GM19463 (cell line): ENCODE measurements at regions not wholly inside any gene's neighbourhood (a gene's known extent, or its start where the extent isn't known, plus 50 kb on each side); places are given as distances from the start of the nearest gene placed in this dataset.
"Not testable (repeated sequence)": the region's sequence is repeated elsewhere in the genome, so short reads cannot be mapped to it uniquely, and the experiment has no call there.

Experiments
- ATAC-seq: cut with Tn5 transposase; IDR thresholded peaks from one replicate; pipeline ENCODE4 v1.9.1; 2021; ENCODE audit warnings: mild to moderate bottlenecking, moderate library complexity; ENCODE audit not compliant: unreplicated experiment

DNA sequence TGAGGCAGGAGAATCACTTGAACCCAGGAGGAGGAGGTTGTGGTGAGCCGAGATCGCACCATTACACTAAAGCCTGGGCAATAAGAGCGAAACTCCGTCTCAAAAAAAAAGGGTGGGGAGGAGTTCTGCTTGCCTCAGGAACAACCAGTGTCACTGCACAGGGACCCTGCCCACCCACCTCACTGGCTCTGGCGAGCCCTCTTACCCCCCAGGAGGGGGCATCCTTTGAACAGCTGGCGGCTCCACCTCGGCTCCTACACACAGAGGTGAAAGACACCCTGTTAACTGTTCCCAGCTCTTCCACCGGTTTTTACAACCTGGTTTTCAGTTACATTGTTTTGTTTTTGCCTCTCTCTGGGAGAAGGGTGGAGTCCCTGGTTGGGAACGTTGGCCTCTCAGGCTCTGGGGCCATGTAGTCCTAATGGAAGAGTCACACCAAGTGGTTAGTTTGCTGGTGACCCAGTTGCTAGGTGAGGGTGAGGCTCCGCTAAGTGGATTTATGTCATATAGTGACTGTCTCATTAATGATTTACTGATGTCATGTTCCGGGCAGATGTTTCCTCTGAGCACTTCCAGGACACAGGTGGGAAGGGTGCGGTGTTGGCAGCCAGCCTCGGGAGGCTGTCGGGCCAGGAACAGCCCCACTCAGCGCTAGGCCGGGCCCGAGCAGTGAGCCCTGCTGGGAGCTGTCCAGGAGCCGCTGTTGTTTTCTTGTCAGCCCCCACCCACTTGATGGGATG lies 120.6 kb upstream of the TPTE start:
- ATAC-seq = not testable (repeated sequence)

DNA sequence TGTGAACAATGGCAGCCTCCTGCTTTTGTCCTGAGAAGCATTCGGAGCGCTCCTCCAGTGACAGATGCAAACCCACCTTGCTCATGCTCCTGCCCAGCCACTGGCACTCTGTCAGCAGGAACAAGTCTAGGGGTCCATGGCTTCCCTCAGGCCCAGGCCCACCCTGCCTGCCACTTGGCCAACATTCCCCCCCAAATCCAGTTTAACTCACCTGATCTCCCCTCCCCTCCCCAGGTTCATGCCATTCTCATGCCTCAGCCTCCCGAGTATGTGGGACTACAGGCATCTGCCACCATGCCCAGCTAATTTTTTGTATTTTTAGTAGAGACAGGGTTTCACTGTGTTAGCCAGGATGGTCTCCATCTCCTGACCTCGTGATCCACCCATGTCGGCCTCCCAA lies 118.9 kb upstream of the TPTE start:
- ATAC-seq = not testable (repeated sequence)

GRCh38 chr21:10405331-10405730 lies 116.1 kb upstream of the TPTE start:
- ATAC-seq = not testable (repeated sequence)

DNA sequence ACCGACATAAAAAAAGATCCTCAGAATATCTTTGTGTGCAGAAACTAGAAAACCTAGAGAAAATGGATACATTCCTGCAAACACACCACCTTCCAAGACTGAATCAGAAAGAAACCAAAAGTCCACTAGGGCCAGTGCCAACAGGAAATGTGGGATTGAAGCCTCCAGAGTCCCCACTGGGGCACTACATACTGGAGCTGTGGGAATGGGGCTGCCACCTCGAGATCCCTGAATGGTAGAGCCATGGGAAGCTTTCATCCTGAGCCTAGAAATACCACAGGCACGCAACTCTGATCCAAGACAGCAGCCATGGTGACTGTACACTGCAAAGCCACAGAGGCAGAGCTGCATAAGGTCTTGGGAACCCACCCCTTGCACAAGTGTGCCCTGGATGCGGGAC lies 111.6 kb upstream of the TPTE start:
- not testable (repeated sequence) for ATAC-seq

DNA sequence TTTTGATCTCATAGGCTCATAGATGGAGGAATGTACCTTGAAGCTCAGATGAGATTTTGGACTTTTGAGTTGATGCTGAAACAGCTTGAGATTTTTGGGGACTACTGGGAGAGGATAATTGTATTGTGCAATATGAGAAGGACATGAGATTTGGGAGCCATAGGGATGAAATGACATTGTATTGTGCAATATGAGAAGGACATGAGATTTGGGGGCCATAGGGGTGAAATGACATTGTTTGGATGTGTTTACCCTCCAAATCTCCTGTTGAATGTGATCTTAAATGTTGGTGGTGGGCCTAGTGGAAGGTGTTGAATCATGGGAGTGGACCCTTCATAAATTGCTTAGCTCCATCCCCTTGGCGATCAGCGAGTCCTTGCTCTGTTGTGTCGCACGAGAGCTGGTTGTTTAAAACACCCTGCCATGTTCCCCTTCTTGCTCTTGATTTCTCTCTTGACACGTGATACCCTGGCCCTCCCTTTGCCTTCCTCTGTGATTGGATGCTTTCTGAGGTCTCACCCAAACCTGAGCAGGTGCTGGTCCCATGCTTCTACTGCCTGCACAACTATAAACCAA lies 110.9 kb upstream of the TPTE start:
- not testable (repeated sequence) for ATAC-seq

DNA sequence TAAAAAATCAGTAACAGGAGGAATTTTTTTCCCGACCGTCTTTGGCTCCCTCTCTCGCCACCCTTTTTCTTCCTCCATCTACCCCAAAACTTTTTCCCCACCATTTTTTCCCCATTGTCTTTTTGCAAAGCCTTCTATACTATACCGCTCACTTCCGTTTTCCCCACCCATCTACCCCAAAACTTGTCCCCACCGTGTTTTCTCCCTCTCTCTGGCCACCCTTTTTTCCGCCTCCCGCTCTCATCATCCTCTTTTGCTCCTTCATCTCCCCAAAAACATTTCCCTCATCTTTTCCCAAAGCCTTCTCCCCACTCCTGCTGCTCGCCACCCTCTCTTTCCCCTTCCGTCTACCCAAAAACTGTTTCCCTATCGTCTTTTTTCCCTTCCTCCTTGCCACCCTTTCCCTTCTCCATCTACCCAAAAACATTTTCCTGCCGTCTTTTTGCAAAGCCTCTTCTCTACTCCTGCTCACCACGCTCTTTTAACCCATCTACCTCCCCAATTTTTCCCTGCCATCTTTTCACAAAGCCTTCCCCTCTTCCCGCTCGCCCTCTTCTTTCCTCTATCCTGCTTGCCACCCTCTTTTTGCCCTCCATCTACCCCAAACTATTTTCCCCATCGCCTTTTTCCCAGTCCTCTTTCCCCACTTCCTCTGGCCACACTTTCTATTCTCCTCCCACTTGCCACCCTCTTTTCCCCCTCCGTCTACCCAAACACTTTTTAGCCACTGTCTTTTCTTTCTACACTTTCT lies 109.4 kb upstream of the TPTE start:
- not testable (repeated sequence) for ATAC-seq

GRCh38 chr21:10412928-10413246 lies 108.5 kb upstream of the TPTE start:
- ATAC-seq = not testable (repeated sequence)

DNA sequence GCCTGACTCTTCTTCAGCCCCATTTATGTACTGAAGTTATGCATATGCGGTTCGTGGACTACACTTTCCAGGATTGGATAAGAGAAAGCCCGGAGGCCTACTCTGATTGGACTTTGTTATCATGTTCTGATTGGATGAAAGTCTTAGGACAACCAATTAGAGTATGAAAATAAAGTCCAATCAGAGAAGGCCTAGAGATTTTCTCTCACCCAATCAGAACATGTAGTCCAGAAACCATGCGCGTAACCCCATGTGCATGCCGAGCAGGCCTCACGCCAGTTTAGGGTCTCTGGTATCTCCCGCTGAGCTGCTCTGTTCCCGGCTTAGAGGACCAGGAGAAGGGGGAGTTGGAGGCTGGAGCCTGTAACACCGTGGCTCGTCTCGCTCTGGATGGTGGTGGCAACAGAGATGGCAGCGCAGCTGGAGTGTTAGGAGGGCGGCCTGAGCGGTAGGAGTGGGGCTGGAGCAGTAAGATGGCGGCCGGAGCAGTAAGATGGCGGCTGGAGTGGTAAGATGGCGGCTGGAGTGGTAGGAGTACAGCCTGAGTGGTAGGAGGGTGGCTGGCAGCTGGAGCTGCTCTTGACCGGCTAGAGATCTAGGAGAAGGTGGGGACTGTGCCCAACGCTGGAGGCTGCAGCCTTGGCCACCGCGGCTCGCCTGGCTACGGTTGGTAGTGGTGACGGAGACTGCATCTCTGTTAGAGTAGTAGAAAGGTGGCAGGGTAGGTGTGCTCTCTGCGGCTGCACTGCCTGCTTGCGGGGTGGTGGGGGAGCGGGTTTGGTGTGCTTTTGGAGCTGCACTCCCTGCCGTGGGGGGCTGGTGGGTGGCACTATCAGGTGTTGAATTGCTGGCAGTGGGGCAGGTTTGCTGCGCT lies 107.9 kb upstream of the TPTE start:
- ATAC-seq = not testable (repeated sequence)

GRCh38 chr21:10414121-10414924 lies 107.1 kb upstream of the TPTE start:
- not testable (repeated sequence) for ATAC-seq

- ATAC-seq = not testable (repeated sequence)
Observed at GRCh38 chr21:10414925-10415254, 106.5 kb upstream of the TPTE start.

DNA sequence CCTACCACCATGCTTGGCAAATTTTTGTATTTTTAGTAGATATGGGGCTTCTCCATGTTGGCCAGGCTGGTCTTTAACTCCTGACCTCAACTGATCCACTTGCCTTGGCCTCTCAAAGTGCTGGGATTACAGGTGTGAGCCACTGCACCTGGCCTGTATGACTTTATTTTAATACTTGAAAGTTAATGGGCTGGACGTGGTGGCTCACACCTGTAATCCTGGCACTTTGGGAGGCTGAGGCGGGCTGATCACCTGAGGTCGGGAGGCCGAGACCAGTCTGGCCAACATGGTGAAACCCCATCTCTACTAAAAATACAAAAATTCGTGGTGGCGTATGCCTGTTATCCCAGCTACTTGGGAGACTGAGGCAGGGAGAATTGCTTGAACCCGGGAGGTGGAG lies 105.9 kb upstream of the TPTE start:
- not testable (repeated sequence) for ATAC-seq

GRCh38 chr21:10415859-10416258 lies 105.5 kb upstream of the TPTE start:
- ATAC-seq = not testable (repeated sequence)

DNA sequence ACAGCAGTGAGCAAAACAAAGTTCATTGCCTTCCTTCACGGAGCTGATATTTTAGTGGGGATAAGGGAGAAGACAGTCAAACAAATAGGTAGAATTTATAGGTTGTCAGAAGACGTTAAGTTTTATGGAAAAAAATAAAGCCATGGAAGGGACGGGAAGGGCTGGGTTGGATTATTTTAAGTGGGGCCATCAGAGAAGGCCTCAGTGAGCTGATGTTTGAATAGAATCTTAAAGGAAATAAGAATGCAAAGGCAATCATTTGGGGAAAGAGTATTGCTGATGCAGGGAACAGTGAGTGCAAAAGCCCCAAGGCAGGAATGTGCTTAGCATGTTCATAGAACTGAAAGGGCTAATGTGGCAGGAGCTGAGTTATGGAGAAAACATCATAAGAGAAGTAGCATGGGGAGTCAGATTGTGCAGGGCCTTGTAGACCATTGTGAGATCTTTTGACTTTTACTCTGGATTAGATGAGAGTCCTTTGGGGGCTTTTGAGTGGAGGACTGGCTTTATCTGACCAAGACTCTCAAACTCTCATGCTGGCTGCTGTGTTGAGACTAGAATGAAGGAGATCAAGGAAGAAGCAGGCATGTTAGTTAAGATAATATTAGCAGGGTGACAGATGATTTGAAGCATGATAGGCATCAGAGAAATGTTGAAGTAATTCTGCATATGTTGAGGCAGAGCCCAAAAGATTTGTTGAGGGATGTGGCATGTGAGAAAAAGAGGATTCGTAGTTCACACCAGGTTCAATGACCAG lies 104.5 kb upstream of the TPTE start:
- ATAC-seq = not testable (repeated sequence)

DNA sequence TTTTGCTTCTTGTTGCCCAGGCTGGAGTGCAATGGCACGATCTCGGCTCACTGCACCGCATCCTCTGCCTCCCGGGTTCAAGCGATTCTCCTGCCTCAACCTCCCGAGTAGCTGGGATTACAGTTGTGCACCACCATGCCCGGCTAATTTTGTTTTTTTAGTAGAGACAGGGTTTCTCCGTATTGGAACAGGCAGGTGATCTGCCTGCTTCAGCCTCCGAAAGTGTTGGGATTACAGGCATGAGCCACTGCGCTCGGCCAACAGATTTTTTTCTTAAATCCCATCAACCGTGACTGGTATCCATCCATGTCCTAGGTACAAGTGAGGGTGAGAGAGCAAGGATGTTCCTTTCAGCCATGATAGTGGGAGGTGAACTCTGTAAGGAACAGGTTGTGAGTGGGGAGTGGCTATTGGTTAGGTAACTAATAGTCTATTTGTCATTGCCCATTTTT lies 103.8 kb upstream of the TPTE start:
- not testable (repeated sequence) for ATAC-seq

DNA sequence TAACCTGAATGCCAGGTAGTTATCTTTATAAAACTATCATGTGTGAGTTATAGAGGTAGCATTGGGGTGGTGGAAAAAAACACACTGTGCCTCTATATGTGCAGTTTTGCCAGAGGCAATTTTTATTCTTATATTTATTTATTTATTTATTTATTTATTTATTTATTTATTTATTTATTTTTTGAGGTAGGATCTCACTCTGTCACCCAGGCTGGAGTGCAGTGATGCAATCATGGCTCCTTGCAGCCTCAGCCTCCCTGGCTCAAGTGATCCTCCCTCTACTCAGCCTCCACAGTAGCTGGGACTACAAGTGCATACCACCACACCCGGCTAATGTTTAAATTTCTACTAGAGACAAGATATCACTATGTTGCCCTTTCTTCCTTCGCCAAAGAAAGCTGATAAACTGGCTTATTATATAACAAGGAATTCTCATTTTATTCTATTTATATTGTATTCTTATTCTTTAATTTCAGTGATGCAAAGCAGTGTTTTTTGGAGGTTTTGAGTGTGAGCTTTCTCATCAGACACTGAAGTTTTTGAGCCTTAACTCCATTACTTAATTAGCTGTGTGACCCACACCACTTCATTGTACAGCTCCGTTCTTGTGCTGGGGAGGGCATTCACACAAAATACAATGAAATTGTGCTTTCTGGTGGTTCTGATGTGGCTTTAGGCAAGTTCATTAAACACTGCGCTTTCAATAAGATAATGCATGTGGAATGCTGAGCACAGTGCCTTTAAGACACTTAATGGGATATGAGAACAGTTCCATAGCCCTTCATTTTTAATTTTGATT lies 102.9 kb upstream of the TPTE start:
- not testable (repeated sequence) for ATAC-seq

DNA sequence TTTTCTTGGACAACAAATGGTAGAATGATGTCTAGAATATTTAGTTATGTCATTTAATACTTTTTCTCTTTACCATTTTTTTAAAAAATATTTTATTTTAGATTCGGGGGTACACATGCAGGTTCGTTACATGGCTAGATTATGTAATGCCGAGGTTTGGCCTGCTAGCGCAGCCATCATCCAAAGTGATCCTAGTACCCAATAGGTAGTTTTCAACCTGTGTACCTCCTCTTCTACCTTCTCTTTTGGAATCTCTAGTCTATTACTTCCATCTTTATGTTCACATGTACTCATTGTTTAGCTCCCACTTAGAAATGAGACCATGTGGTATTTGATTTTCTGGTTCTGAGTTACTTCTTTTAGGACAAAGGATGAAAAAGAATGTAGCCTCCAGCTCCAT lies 100.2 kb upstream of the TPTE start:
- not testable (repeated sequence) for ATAC-seq

GRCh38 chr21:10421601-10422000 lies 99.8 kb upstream of the TPTE start:
- ATAC-seq = not testable (repeated sequence)

GRCh38 chr21:10424097-10424886 lies 97.1 kb upstream of the TPTE start:
- not testable (repeated sequence) for ATAC-seq
